Stimulated activated CD4-positive, alpha-beta T cell treated with anti-CD3 and anti-CD28 coated beads, Interleukin-4, amount 100 ng/mL, for 24 hours (primary cell): ENCODE measurements at regions not wholly inside any gene's neighbourhood (a gene's known extent, or its start where the extent isn't known, plus 50 kb on each side); places are given as distances from the start of the nearest gene placed in this dataset.
"Not testable (repeated sequence)": the region's sequence is repeated elsewhere in the genome, so short reads cannot be mapped to it uniquely, and the experiment has no call there.

Experiments used
- DNase-seq: peaks from one replicate; pipeline ENCODE4 v3.0.0-alpha.2; 2020

GRCh38 chr1:198986442-198986841 is 347.6 kb downstream of the PTPRC start:
- DNase-seq: no peak

- DNase-seq: no peak
Observed at GRCh38 chr1:199002661-199003060, 363.8 kb downstream of the PTPRC start.

- no peak for DNase-seq
Observed at GRCh38 chr1:199007423-199007822, 368.6 kb downstream of the PTPRC start.

GRCh38 chr1:199009447-199009846 is 370.6 kb downstream of the PTPRC start:
- no peak for DNase-seq

GRCh38 chr1:199010492-199010891 is 371.7 kb downstream of the PTPRC start:
- no peak for DNase-seq

- no peak for DNase-seq
Observed at GRCh38 chr1:199010933-199011332, 372.1 kb downstream of the PTPRC start.

- DNase-seq: no peak
Observed at GRCh38 chr1:199015799-199016198, 377.0 kb downstream of the PTPRC start.

- DNase-seq: no peak
Observed at GRCh38 chr1:199018471-199019135, 379.8 kb downstream of the PTPRC start.

GRCh38 chr1:199020051-199020450 is 381.2 kb downstream of the PTPRC start:
- no peak for DNase-seq

GRCh38 chr1:199020904-199021303 is 382.1 kb downstream of the PTPRC start:
- DNase-seq: no peak

- DNase-seq: no peak
Observed at GRCh38 chr1:199029401-199029800, 390.6 kb downstream of the PTPRC start.

GRCh38 chr1:199029855-199030254 is 391.0 kb downstream of the PTPRC start:
- no peak for DNase-seq

GRCh38 chr1:199030541-199030940 is 391.7 kb downstream of the PTPRC start:
- DNase-seq: not testable (repeated sequence)

GRCh38 chr1:199031170-199031569 is 392.3 kb downstream of the PTPRC start:
- not testable (repeated sequence) for DNase-seq

GRCh38 chr1:199032479-199032878 is 393.6 kb downstream of the PTPRC start:
- DNase-seq: not testable (repeated sequence)

- no peak for DNase-seq
Observed at GRCh38 chr1:199033661-199034060, 394.8 kb downstream of the PTPRC start.

GRCh38 chr1:199038156-199038555 is 399.3 kb downstream of the PTPRC start:
- no peak for DNase-seq

- no peak for DNase-seq
Observed at GRCh38 chr1:199040076-199040905, 401.5 kb downstream of the PTPRC start.

GRCh38 chr1:199041173-199041914 is 402.5 kb downstream of the PTPRC start:
- no peak for DNase-seq

- no peak for DNase-seq
Observed at GRCh38 chr1:199042193-199042592, 403.4 kb downstream of the PTPRC start.

GRCh38 chr1:199044191-199044590 is 405.4 kb downstream of the PTPRC start:
- no peak for DNase-seq

GRCh38 chr1:199046618-199047017 is 407.8 kb downstream of the PTPRC start:
- no peak for DNase-seq

GRCh38 chr1:199054694-199055093 is 415.9 kb downstream of the PTPRC start:
- DNase-seq: no peak

GRCh38 chr1:199057322-199057721 is 418.5 kb downstream of the PTPRC start:
- no peak for DNase-seq
